ENCODE measurements at regions not wholly inside any gene's neighbourhood (a gene's known extent, or its start where the extent isn't known, plus 50 kb on each side); places are given as distances from the start of the nearest gene placed in this dataset.

DNA sequence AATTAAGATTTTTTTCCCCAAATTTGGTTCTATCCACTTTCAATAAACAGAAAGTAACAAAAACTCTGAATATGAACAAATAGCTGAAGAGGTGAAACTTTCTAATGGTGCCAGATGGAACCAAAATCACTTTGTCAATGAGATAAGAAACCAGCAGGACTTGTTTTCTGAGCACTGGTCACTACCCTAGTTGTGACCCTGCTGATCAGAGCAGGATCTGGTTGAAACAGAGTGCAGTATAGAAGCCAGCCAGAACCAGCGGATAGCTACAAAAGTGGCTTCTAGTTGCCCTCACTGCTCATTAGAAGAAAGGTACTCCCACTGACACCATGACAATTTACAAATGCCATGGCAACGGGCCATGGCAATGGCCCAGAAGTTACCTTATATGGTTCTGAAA, 158.3 kb upstream of the PIEZO2 start:
- Histone ChIP-seq H3K36me3 (ENCODE audit: control insufficient read depth, insufficient read depth, low read length) (no peaks in the 10 kb centered on the region), H3K4me3 (ENCODE audit: low read depth, low read length) (no peak overlapping the region), H3K9me3 (ENCODE audit: control insufficient read depth in 2 of 2, low read length in 2 of 2) (no peaks in the 10 kb centered on the region), H3K4me1 (ENCODE audit: control insufficient read depth, insufficient read depth, low read length, poor library complexity, severe bottlenecking) (no peaks in the 10 kb centered on the region), H3K27me3 (ENCODE audit: control insufficient read depth, insufficient read depth, low read length) (no peaks in the 10 kb centered on the region), H3K27ac (ENCODE audit: insufficient read depth, low read length, poor library complexity, severe bottlenecking) (no peak overlapping the region)
- no peaks in the 10 kb centered on the region for H3K27me3 Mint-ChIP-seq
- H3K27ac Mint-ChIP-seq: no peak overlapping the region
- no peak overlapping the region for H3K4me3 Mint-ChIP-seq
- ATAC-seq (ENCODE audit: low read depth in 2 of 2) (no peak), DNase-seq (no peak)
- H3K36me3 Mint-ChIP-seq: no peaks in the 10 kb centered on the region
- H3K4me1 Mint-ChIP-seq: no peaks in the 10 kb centered on the region
- peaks cover 0 to 9% (median 2%) of the 10 kb centered on the region in 7 donors for H3K9me3 Mint-ChIP-seq

DNA sequence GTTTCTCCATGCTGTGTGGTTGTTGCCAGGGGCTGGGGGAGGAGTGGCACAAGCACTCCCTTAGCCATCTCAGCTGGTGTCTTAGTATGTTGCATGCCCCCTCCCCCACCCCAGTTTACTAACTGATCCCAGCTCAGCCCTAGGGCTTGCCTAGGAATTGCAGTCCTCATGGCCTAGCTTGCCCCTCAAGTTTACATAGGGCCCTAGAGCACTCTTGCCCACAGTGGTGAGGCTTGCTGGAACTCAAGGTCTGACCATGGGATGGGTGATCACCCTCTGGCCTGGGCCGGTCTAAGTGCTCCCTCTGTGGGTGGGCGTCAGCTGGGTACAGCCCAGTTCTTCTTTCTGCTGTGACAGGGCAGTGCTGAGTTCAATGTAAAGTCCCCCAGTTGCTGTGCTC, 156.1 kb upstream of the PIEZO2 start:
- ATAC-seq (ENCODE audit: low read depth in 2 of 2) (no peak), DNase-seq (no peak)
- H3K36me3 Mint-ChIP-seq: no peaks in the 10 kb centered on the region
- Histone ChIP-seq H3K27me3 (ENCODE audit: control insufficient read depth, insufficient read depth, low read length) (no peaks in the 10 kb centered on the region), H3K4me1 (ENCODE audit: control insufficient read depth, insufficient read depth, low read length, poor library complexity, severe bottlenecking) (no peaks in the 10 kb centered on the region), H3K27ac (ENCODE audit: insufficient read depth, low read length, poor library complexity, severe bottlenecking) (no peak overlapping the region), H3K36me3 (ENCODE audit: control insufficient read depth, insufficient read depth, low read length) (no peaks in the 10 kb centered on the region), H3K9me3 (ENCODE audit: control insufficient read depth in 2 of 2, low read length in 2 of 2) (no peaks in the 10 kb centered on the region), H3K4me3 (ENCODE audit: low read depth, low read length) (no peak overlapping the region)
- H3K27me3 Mint-ChIP-seq: no peaks in the 10 kb centered on the region
- H3K9me3 Mint-ChIP-seq: peaks cover 0 to 17% (median 3%) of the 10 kb centered on the region in 7 donors
- no peak overlapping the region for H3K4me3 Mint-ChIP-seq
- H3K27ac Mint-ChIP-seq: no peak overlapping the region
- H3K4me1 Mint-ChIP-seq: no peaks in the 10 kb centered on the region

DNA sequence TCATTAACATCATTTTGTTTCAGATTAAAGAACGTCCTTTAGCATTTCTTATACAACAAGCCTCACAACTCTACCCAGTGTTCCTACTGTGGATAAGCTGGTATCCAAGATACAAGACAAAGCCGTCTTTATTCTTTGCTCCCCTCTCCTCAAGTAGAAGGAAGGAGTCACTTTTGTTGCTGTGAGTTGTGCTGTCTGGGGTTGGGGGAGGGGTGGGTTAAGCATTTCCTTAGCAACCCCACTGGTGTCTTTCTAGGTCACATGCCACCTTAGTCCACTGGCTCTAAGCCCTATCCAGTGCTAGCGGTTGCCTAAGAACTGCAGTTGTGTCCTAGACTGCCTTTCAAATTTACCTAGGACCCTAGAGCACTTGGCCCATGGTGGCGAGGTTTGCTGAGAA, 155.6 kb upstream of the PIEZO2 start:
- Mint-ChIP-seq H3K36me3 (no peaks in the 10 kb centered on the region), H3K4me3 (no peak overlapping the region), H3K27me3 (no peaks in the 10 kb centered on the region), H3K27ac (no peak overlapping the region), H3K9me3 (peaks cover 0 to 17% (median 5%) of the 10 kb centered on the region in 7 donors), H3K4me1 (no peaks in the 10 kb centered on the region)
- no peaks in the 10 kb centered on the region for H3K9me3 ChIP-seq (ENCODE audit: control insufficient read depth in 2 of 2, low read length in 2 of 2)
- H3K36me3 ChIP-seq (ENCODE audit: control insufficient read depth, insufficient read depth, low read length): no peaks in the 10 kb centered on the region
- DNase-seq (no peak), ATAC-seq (ENCODE audit: low read depth in 2 of 2) (no peak)
- no peaks in the 10 kb centered on the region for H3K4me1 ChIP-seq (ENCODE audit: control insufficient read depth, insufficient read depth, low read length, poor library complexity, severe bottlenecking)
- H3K4me3 ChIP-seq (ENCODE audit: low read depth, low read length): no peak overlapping the region
- H3K27me3 ChIP-seq (ENCODE audit: control insufficient read depth, insufficient read depth, low read length): no peaks in the 10 kb centered on the region
- H3K27ac ChIP-seq (ENCODE audit: insufficient read depth, low read length, poor library complexity, severe bottlenecking): no peak overlapping the region

DNA sequence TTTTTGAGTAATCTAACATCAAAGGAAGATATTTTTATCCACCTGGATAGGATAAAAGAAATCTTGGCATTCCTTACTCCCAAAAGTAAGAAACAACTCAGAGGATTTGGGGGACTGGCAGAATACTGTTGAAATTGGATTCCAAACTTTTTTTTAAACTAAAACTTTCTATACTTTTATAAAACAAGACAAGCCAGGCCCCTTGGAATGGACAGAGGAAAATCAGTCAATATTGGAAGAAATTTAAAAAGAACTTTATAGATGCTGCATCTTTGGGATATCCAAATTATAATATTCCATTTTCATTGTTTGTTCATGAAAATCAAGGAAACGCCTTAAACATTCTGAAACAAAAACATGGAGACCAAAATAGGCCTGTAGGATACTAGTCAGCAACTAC, 147.6 kb upstream of the PIEZO2 start:
- no peaks in the 10 kb centered on the region for H3K4me1 ChIP-seq (ENCODE audit: control insufficient read depth, insufficient read depth, low read length, poor library complexity, severe bottlenecking)
- H3K36me3 ChIP-seq (ENCODE audit: control insufficient read depth, insufficient read depth, low read length): no peaks in the 10 kb centered on the region
- H3K4me3 Mint-ChIP-seq: no peak overlapping the region
- H3K27me3 Mint-ChIP-seq: no peaks in the 10 kb centered on the region
- no peak overlapping the region for H3K27ac ChIP-seq (ENCODE audit: insufficient read depth, low read length, poor library complexity, severe bottlenecking)
- H3K9me3 Mint-ChIP-seq: peaks cover 3 to 13% (median 6%) of the 10 kb centered on the region in 7 donors
- no peaks in the 10 kb centered on the region for H3K27me3 ChIP-seq (ENCODE audit: control insufficient read depth, insufficient read depth, low read length)
- no peaks in the 10 kb centered on the region for H3K36me3 Mint-ChIP-seq
- DNase-seq (no peak), ATAC-seq (ENCODE audit: low read depth in 2 of 2) (no peak)
- H3K27ac Mint-ChIP-seq: no peak overlapping the region
- no peaks in the 10 kb centered on the region for H3K9me3 ChIP-seq (ENCODE audit: control insufficient read depth in 2 of 2, low read length in 2 of 2)
- H3K4me1 Mint-ChIP-seq: no peaks in the 10 kb centered on the region
- H3K4me3 ChIP-seq (ENCODE audit: low read depth, low read length): no peak overlapping the region

DNA sequence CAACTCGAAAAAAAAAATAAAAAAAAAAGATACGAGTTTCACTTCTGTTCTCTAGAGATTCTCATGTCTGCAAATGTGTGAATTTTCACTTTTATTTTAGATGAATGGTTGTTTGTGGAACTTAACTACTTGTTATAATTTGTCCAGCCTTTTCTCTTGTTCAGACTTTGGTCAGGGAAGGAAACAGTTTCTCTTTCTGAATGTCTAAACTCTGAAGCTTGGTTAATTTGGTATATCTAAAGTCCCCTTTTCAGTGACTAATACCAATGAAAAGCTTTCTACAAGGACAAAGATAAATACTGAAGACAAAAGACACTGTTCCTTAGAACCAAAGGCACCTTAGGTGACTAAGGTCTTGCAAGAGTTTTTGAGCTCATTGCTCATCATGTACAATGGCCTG, 144.4 kb upstream of the PIEZO2 start:
- no peak for DNase-seq
- Mint-ChIP-seq H3K27me3 (no peaks in the 10 kb centered on the region), H3K4me3 (no peak overlapping the region), H3K27ac (no peak overlapping the region), H3K9me3 (peaks cover 0 to 3% (median 0%) of the 10 kb centered on the region in 7 donors), H3K4me1 (no peaks in the 10 kb centered on the region), H3K36me3 (no peaks in the 10 kb centered on the region)
- Histone ChIP-seq H3K36me3 (ENCODE audit: control insufficient read depth, insufficient read depth, low read length) (no peaks in the 10 kb centered on the region), H3K4me1 (ENCODE audit: control insufficient read depth, insufficient read depth, low read length, poor library complexity, severe bottlenecking) (no peaks in the 10 kb centered on the region), H3K4me3 (ENCODE audit: low read depth, low read length) (no peak overlapping the region), H3K9me3 (ENCODE audit: control insufficient read depth in 2 of 2, low read length in 2 of 2) (no peaks in the 10 kb centered on the region), H3K27ac (ENCODE audit: insufficient read depth, low read length, poor library complexity, severe bottlenecking) (no peak overlapping the region), H3K27me3 (ENCODE audit: control insufficient read depth, insufficient read depth, low read length) (no peaks in the 10 kb centered on the region)
- ATAC-seq (ENCODE audit: low read depth in 2 of 2): no peak

DNA sequence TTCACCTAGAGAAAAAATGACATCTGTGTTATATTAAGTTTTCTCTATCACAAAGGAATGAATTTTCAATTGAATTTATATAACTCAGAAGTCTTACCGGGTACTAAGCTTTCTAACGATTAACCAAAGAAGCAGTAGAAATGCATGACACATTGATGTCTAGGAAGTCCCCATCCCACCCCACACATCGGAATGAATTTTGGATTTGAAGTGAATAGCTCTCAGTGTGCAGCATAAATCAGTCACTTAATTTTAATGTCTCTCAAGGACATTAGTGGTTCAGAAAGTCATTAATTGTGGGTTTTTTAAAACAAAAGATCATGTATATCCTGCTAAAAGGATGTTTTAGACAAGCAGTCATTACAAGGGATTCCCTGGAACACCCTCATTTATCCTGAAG, 141.4 kb upstream of the PIEZO2 start:
- H3K27me3 ChIP-seq (ENCODE audit: control insufficient read depth, insufficient read depth, low read length): no peaks in the 10 kb centered on the region
- H3K4me1 ChIP-seq (ENCODE audit: control insufficient read depth, insufficient read depth, low read length, poor library complexity, severe bottlenecking): no peaks in the 10 kb centered on the region
- H3K9me3 Mint-ChIP-seq: peaks cover 0 to 3% (median 0%) of the 10 kb centered on the region in 7 donors
- H3K27ac Mint-ChIP-seq: no peak overlapping the region
- ATAC-seq (ENCODE audit: low read depth in 2 of 2) (no peak), DNase-seq (no peak)
- no peak overlapping the region for H3K4me3 Mint-ChIP-seq
- no peaks in the 10 kb centered on the region for H3K27me3 Mint-ChIP-seq
- no peak overlapping the region for H3K4me3 ChIP-seq (ENCODE audit: low read depth, low read length)
- H3K36me3 ChIP-seq (ENCODE audit: control insufficient read depth, insufficient read depth, low read length): no peaks in the 10 kb centered on the region
- no peaks in the 10 kb centered on the region for H3K4me1 Mint-ChIP-seq
- no peaks in the 10 kb centered on the region for H3K36me3 Mint-ChIP-seq
- H3K27ac ChIP-seq (ENCODE audit: insufficient read depth, low read length, poor library complexity, severe bottlenecking): no peak overlapping the region
- no peaks in the 10 kb centered on the region for H3K9me3 ChIP-seq (ENCODE audit: control insufficient read depth in 2 of 2, low read length in 2 of 2)

DNA sequence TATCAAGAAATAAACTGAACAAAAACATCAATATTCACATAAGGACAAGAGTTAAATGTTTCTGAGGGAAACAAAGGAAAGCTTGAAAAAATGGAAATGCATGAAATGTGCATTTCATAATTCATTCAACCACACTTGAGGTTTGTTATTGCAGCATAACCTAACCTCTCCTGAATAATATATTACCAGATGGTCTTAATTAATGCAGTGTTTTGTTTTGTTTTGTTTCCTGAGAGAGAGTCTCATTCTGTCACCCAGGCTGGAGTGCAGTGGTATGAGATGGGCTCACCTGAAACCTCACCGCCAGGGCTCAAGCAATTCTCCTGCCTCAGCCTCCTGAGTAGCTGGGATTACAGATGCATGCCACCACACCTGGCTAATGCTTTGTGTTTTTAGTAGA, 139.9 kb upstream of the PIEZO2 start:
- Histone ChIP-seq H3K27ac (ENCODE audit: insufficient read depth, low read length, poor library complexity, severe bottlenecking) (no peak overlapping the region), H3K4me3 (ENCODE audit: low read depth, low read length) (no peak overlapping the region), H3K27me3 (ENCODE audit: control insufficient read depth, insufficient read depth, low read length) (no peaks in the 10 kb centered on the region), H3K4me1 (ENCODE audit: control insufficient read depth, insufficient read depth, low read length, poor library complexity, severe bottlenecking) (no peaks in the 10 kb centered on the region), H3K9me3 (ENCODE audit: control insufficient read depth in 2 of 2, low read length in 2 of 2) (no peaks in the 10 kb centered on the region), H3K36me3 (ENCODE audit: control insufficient read depth, insufficient read depth, low read length) (no peaks in the 10 kb centered on the region)
- no peak overlapping the region for H3K27ac Mint-ChIP-seq
- no peak overlapping the region for H3K4me3 Mint-ChIP-seq
- no peak for ATAC-seq (ENCODE audit: low read depth in 2 of 2)
- no peaks in the 10 kb centered on the region for H3K4me1 Mint-ChIP-seq
- no peaks in the 10 kb centered on the region for H3K27me3 Mint-ChIP-seq
- H3K36me3 Mint-ChIP-seq: no peaks in the 10 kb centered on the region
- no peak for DNase-seq
- peaks cover 0 to 3% (median 0%) of the 10 kb centered on the region in 7 donors for H3K9me3 Mint-ChIP-seq

DNA sequence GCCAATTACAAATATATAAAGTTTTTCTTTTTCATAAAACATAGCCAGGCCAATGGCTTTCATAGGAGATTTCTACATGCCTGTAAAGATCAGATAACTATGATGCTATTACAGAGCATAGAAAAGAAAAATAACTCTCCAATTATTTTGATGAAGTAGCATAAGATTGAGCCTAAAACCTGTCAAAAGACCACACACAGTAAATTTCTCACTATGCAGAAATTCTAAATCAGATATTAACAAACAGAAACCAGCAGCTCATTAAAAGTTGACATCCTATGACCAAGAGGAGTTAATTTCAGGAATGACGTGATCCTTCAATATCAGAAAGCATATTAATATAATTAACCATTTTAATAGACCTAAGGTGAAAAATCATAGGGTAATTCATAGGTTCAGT, 139.0 kb upstream of the PIEZO2 start:
- Histone ChIP-seq H3K9me3 (ENCODE audit: control insufficient read depth in 2 of 2, low read length in 2 of 2) (no peaks in the 10 kb centered on the region), H3K27ac (ENCODE audit: insufficient read depth, low read length, poor library complexity, severe bottlenecking) (no peak overlapping the region), H3K4me1 (ENCODE audit: control insufficient read depth, insufficient read depth, low read length, poor library complexity, severe bottlenecking) (no peaks in the 10 kb centered on the region), H3K27me3 (ENCODE audit: control insufficient read depth, insufficient read depth, low read length) (no peaks in the 10 kb centered on the region), H3K4me3 (ENCODE audit: low read depth, low read length) (no peak overlapping the region), H3K36me3 (ENCODE audit: control insufficient read depth, insufficient read depth, low read length) (no peaks in the 10 kb centered on the region)
- Mint-ChIP-seq H3K4me3 (no peak overlapping the region), H3K27ac (no peak overlapping the region), H3K36me3 (no peaks in the 10 kb centered on the region), H3K27me3 (no peaks in the 10 kb centered on the region), H3K4me1 (no peaks in the 10 kb centered on the region), H3K9me3 (peaks cover 0 to 3% (median 0%) of the 10 kb centered on the region in 7 donors)
- ATAC-seq (ENCODE audit: low read depth in 2 of 2) (no peak), DNase-seq (no peak)
